SK-N-SH treated with all-trans-retinoic acid at 6 μM for 48 hours (cell line): ENCODE measurements at regions not wholly inside any gene's neighbourhood (a gene's known extent, or its start where the extent isn't known, plus 50 kb on each side); places are given as distances from the start of the nearest gene placed in this dataset.
"Not testable (repeated sequence)": the region's sequence is repeated elsewhere in the genome, so short reads cannot be mapped to it uniquely, and the experiment has no call there.

Source experiments
- CREB5 ChIP-seq: fragments of 250-450 bp; sonication (Bioruptor Pico); IDR thresholded peaks from 2 replicates; pipeline ENCODE4 v1.5.1; 2020; ENCODE audit warnings: low read depth, mild to moderate bottlenecking, moderate library complexity
- ESRRG ChIP-seq: fragments of 250-450 bp; sonication (Bioruptor Pico); IDR thresholded peaks from 2 replicates; pipeline ENCODE4 v1.6.1; 2021; ENCODE audit warnings: mild to moderate bottlenecking
- ISL1 ChIP-seq: fragments of 250-450 bp; sonication (Bioruptor Pico); IDR thresholded peaks from 2 replicates; pipeline ENCODE4 v2.1.2; 2022; ENCODE audit warnings: mild to moderate bottlenecking, moderate library complexity
- PATZ1 ChIP-seq: fragments of 250-450 bp; sonication (Bioruptor Pico); IDR thresholded peaks from 2 replicates; pipeline ENCODE4 v1.8.0; 2020; ENCODE audit warnings: mild to moderate bottlenecking, moderate library complexity, borderline replicate concordance
- RARB ChIP-seq: fragments of 250-450 bp; sonication (Bioruptor Pico); IDR thresholded peaks from 2 replicates; pipeline ENCODE4 v1.8.0; 2021; ENCODE audit warnings: mild to moderate bottlenecking, moderate library complexity
- SNAI2 ChIP-seq: fragments of 250-450 bp; sonication (Bioruptor Pico); IDR thresholded peaks from 2 replicates; pipeline ENCODE4 v1.5.0; 2020; ENCODE audit warnings: mild to moderate bottlenecking, moderate library complexity
- TOX ChIP-seq: fragments of 250-450 bp; sonication (Bioruptor Pico); IDR thresholded peaks from 2 replicates; pipeline ENCODE4 v1.8.0; 2021; ENCODE audit warnings: mild to moderate bottlenecking, moderate library complexity, borderline replicate concordance
- ZFP3 ChIP-seq: fragments of 250-450 bp; sonication (Bioruptor Pico); IDR thresholded peaks from 2 replicates; pipeline ENCODE4 v1.5.0; 2020; ENCODE audit warnings: mild to moderate bottlenecking, moderate library complexity
- ZFP30 ChIP-seq: fragments of 450-650 bp; formaldehyde crosslinking; IDR thresholded peaks from 2 replicates; pipeline ENCODE4 v1.5.0; 2022; ENCODE audit warnings: mild to moderate bottlenecking, moderate library complexity
- ZNF8 ChIP-seq: fragments of 450-650 bp; formaldehyde crosslinking; IDR thresholded peaks from 2 replicates; pipeline ENCODE4 v1.5.0; 2020; ENCODE audit warnings: mild to moderate bottlenecking, moderate library complexity

GRCh38 chr18:70525322-70525721 is 236.5 kb downstream of the SOCS6 start:
- TF ChIP-seq ESRRG (CRISPR knock-in tag); CREB5; PATZ1 (CRISPR knock-in tag); ZFP3; RARB (CRISPR knock-in tag); SNAI2 (CRISPR knock-in tag); ZNF8 (CRISPR knock-in tag); TOX (CRISPR knock-in tag); ISL1 (CRISPR knock-in tag); ZFP30: not testable (repeated sequence)
